ENCODE measurements at regions not wholly inside any gene's neighbourhood (a gene's known extent, or its start where the extent isn't known, plus 50 kb on each side); places are given as distances from the start of the nearest gene placed in this dataset.

DNA sequence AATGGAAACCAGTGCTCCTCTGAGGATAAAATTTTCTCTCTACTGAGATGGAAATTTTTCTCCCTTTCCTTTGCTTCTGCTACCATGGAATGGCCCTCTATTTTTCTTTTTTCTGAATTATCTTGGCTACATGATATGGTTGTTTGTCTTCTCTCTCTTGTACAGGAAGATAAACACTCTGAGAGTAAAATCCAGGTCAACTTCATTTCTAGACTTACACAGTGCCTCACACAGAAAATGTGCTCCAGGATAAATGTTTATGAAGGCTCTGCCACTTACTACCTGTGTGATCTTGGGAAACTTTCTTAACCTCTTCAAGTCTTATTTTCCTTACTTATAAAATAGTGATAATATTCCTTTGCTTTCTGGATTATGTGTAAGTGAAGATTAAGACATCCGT lies 153.9 kb downstream of the PRELID2 start (continued):
- TF ChIP-seq TSHZ2 (CRISPR knock-in tag; IDR thresholded peaks at IDR 0.05) (no peak), ZFP3 (CRISPR knock-in tag; IDR thresholded peaks at IDR 0.05) (no peak), ESRRG (CRISPR knock-in tag; IDR thresholded peaks at IDR 0.05) (no peak), ZC3H10 (CRISPR knock-in tag; IDR thresholded peaks at IDR 0.05) (no peak), BACH2 (CRISPR knock-in tag; IDR thresholded peaks at IDR 0.05; ENCODE audit: borderline replicate concordance) (no peak), ARNTL (CRISPR knock-in tag; IDR thresholded peaks at IDR 0.05; ENCODE audit: borderline replicate concordance, low read depth) (no peak), RARB (CRISPR knock-in tag; IDR thresholded peaks at IDR 0.05) (no peak), SNAI2 (CRISPR knock-in tag; IDR thresholded peaks at IDR 0.05) (no peak), ZNF565 (CRISPR knock-in tag; conservative IDR thresholded peaks at IDR 0.05; ENCODE audit: low read depth) (no peak)

DNA sequence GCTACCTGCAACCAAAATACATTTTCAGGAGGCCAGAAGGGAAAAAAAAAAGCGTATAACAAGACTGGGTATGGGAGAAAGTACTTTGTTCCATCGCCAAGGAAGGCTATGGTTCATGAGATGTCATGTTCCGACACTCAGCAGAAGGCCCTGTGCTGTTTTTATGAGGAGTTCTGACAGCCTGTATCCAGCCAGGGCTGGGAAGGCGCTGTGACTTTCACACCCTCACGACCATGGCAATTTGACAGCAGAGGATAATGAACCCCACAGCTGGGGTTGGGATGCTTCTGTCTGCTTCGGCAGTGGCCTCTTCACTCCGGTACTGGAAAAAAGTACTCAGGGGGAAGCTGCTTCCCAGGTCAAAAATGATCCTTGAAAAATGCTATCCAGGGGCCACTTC lies 154.4 kb downstream of the PRELID2 start:
- no peak for ATAC-seq
- TF ChIP-seq ISL1 (CRISPR knock-in tag; IDR thresholded peaks at IDR 0.05) (no peak), ZNF70 (CRISPR knock-in tag; IDR thresholded peaks at IDR 0.05) (no peak), SNAI2 (CRISPR knock-in tag; IDR thresholded peaks at IDR 0.05) (no peak), ESRRG (CRISPR knock-in tag; IDR thresholded peaks at IDR 0.05) (no peak), TOX (CRISPR knock-in tag; IDR thresholded peaks at IDR 0.05; ENCODE audit: borderline replicate concordance) (no peak), PPARA (CRISPR knock-in tag; IDR thresholded peaks at IDR 0.05; ENCODE audit: borderline replicate concordance) (no peak), GLIS3 (CRISPR knock-in tag; IDR thresholded peaks at IDR 0.05) (no peak)
- TF ChIP-seq, protein P1, sequence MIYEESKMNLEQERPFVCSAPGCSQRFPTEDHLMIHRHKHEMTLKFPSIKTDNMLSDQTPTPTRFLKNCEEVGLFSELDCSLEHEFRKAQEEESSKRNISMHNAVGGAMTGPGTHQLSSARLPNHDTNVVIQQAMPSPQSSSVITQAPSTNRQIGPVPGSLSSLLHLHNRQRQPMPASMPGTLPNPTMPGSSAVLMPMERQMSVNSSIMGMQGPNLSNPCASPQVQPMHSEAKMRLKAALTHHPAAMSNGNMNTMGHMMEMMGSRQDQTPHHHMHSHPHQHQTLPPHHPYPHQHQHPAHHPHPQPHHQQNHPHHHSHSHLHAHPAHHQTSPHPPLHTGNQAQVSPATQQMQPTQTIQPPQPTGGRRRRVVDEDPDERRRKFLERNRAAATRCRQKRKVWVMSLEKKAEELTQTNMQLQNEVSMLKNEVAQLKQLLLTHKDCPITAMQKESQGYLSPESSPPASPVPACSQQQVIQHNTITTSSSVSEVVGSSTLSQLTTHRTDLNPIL (CRISPR knock-in tag; IDR thresholded peaks at IDR 0.05; ENCODE audit: low read depth): no peak
- TF ChIP-seq, protein P2, sequence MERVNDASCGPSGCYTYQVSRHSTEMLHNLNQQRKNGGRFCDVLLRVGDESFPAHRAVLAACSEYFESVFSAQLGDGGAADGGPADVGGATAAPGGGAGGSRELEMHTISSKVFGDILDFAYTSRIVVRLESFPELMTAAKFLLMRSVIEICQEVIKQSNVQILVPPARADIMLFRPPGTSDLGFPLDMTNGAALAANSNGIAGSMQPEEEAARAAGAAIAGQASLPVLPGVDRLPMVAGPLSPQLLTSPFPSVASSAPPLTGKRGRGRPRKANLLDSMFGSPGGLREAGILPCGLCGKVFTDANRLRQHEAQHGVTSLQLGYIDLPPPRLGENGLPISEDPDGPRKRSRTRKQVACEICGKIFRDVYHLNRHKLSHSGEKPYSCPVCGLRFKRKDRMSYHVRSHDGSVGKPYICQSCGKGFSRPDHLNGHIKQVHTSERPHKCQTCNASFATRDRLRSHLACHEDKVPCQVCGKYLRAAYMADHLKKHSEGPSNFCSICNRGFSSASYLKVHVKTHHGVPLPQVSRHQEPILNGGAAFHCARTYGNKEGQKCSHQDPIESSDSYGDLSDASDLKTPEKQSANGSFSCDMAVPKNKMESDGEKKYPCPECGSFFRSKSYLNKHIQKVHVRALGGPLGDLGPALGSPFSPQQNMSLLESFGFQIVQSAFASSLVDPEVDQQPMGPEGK (CRISPR knock-in tag; IDR thresholded peaks at IDR 0.05; ENCODE audit: borderline replicate concordance): no peak

- TF ChIP-seq SNAI2 (CRISPR knock-in tag; IDR thresholded peaks at IDR 0.05) (no peak), GLIS3 (CRISPR knock-in tag; IDR thresholded peaks at IDR 0.05) (no peak), ZFP3 (CRISPR knock-in tag; IDR thresholded peaks at IDR 0.05) (no peak)
Measured at GRCh38 chr5:145680169-145680568, 155.0 kb downstream of the PRELID2 start.

GRCh38 chr5:145678255-145678654 lies 156.9 kb downstream of the PRELID2 start:
- no peak for TF ChIP-seq ESRRG (CRISPR knock-in tag; IDR thresholded peaks at IDR 0.05)
- no peak for TF ChIP-seq ZFP30 (CRISPR knock-in tag; IDR thresholded peaks at IDR 0.05)
- TF ChIP-seq, protein P1 (CRISPR knock-in tag; IDR thresholded peaks at IDR 0.05; ENCODE audit: low read depth): no peak
- TF ChIP-seq BACH2 (CRISPR knock-in tag; IDR thresholded peaks at IDR 0.05; ENCODE audit: borderline replicate concordance): no peak
- TF ChIP-seq CSDC2 (CRISPR knock-in tag; IDR thresholded peaks at IDR 0.05): no peak
- TF ChIP-seq, protein P2 (CRISPR knock-in tag; IDR thresholded peaks at IDR 0.05; ENCODE audit: borderline replicate concordance): no peak
- TF ChIP-seq TOX (CRISPR knock-in tag; IDR thresholded peaks at IDR 0.05; ENCODE audit: borderline replicate concordance): no peak
- no peak for TF ChIP-seq RARB (CRISPR knock-in tag; IDR thresholded peaks at IDR 0.05)
- TF ChIP-seq, protein P3, sequence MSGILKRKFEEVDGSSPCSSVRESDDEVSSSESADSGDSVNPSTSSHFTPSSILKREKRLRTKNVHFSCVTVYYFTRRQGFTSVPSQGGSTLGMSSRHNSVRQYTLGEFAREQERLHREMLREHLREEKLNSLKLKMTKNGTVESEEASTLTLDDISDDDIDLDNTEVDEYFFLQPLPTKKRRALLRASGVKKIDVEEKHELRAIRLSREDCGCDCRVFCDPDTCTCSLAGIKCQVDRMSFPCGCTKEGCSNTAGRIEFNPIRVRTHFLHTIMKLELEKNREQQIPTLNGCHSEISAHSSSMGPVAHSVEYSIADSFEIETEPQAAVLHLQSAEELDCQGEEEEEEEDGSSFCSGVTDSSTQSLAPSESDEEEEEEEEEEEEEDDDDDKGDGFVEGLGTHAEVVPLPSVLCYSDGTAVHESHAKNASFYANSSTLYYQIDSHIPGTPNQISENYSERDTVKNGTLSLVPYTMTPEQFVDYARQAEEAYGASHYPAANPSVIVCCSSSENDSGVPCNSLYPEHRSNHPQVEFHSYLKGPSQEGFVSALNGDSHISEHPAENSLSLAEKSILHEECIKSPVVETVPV (CRISPR knock-in tag; IDR thresholded peaks at IDR 0.05): no peak
- no peak for ATAC-seq

More at GRCh38 chr5:145680169-145680568, 155.0 kb downstream of the PRELID2 start:
- no peak for ATAC-seq
